WTC11 (cell line): ENCODE measurements at regions not wholly inside any gene's neighbourhood (a gene's known extent, or its start where the extent isn't known, plus 50 kb on each side); places are given as distances from the start of the nearest gene placed in this dataset.

Source experiments
- ATF3 ChIP-seq: sonication (generic); formaldehyde crosslinking; conservative IDR thresholded peaks from 2 replicates; pipeline ENCODE4 v1.8.1; 2022; ENCODE audit warnings: mild to moderate bottlenecking, missing genetic modification reagents
- CTCF ChIP-seq: fragments of 200-600 bp; IDR thresholded peaks from 2 replicates; pipeline ENCODE4 v1.8.0; 2022; ENCODE audit warnings: antibody characterized with exemption
- ZNF138 ChIP-seq: sonication (generic); formaldehyde crosslinking; conservative IDR thresholded peaks from 2 replicates; pipeline ENCODE4 v1.8.1; 2022; ENCODE audit warnings: mild to moderate bottlenecking, moderate library complexity, missing genetic modification reagents
- ZSCAN18 ChIP-seq: fragments of 250-450 bp; sonication (Bioruptor Pico); IDR thresholded peaks from 2 replicates; pipeline ENCODE4 v2.1.2; 2022; ENCODE audit warnings: mild to moderate bottlenecking, moderate library complexity

- TF ChIP-seq ZSCAN18 (CRISPR knock-in tag) (no peak), CTCF (no peak), ZNF138 (CRISPR knock-in tag) (no peak), ATF3 (CRISPR knock-in tag) (no peak)
These were observed 1031.0 kb upstream of the ATXN7L3B start for GRCh38 chr12:73506611-73507010.
